ENCODE measurements at regions not wholly inside any gene's neighbourhood (a gene's known extent, or its start where the extent isn't known, plus 50 kb on each side); places are given as distances from the start of the nearest gene placed in this dataset.

GRCh38 chr21:41648591-41649031 is 118.2 kb downstream of the RIPK4 start:
- Mint-ChIP-seq H3K36me3 (no peaks in the 10 kb centered on the region), H3K27me3 (peaks cover 9% of the 10 kb centered on the region), H3K4me3 (no peak overlapping the region), H3K4me1 (no peaks in the 10 kb centered on the region), H3K9me3 (no peaks in the 10 kb centered on the region), H3K27ac (no peak overlapping the region)
- DNase-seq, result no peak

GRCh38 chr21:41647806-41648561 is 118.9 kb downstream of the RIPK4 start:
- Mint-ChIP-seq H3K36me3 (no peaks in the 10 kb centered on the region), H3K4me1 (no peaks in the 10 kb centered on the region)

GRCh38 chr21:41643246-41643966 is 123.4 kb downstream of the RIPK4 start:
- Mint-ChIP-seq H3K4me3 (no peak overlapping the region), H3K27ac (no peak overlapping the region), H3K4me1 (peaks cover 10% of the 10 kb centered on the region), H3K9me3 (no peaks in the 10 kb centered on the region), H3K36me3 (no peaks in the 10 kb centered on the region), H3K27me3 (peaks cover 45% of the 10 kb centered on the region)
- no peak for DNase-seq

More at GRCh38 chr21:41647806-41648561, 118.9 kb downstream of the RIPK4 start:
- peaks cover 16% of the 10 kb centered on the region for H3K27me3 Mint-ChIP-seq
- no peak for DNase-seq
- H3K4me3 Mint-ChIP-seq, result no peak overlapping the region
- no peak overlapping the region for H3K27ac Mint-ChIP-seq
- H3K9me3 Mint-ChIP-seq, result no peaks in the 10 kb centered on the region

- Mint-ChIP-seq H3K27me3 (peaks cover 40% of the 10 kb centered on the region), H3K36me3 (no peaks in the 10 kb centered on the region), H3K9me3 (no peaks in the 10 kb centered on the region), H3K27ac (no peak overlapping the region), H3K4me1 (peaks cover 10% of the 10 kb centered on the region), H3K4me3 (no peak overlapping the region)
- DNase-seq, result no peak
These were observed 124.8 kb downstream of the RIPK4 start for GRCh38 chr21:41641821-41642701.

- H3K4me3 Mint-ChIP-seq, result no peak overlapping the region
- no peaks in the 10 kb centered on the region for H3K36me3 Mint-ChIP-seq
- peaks cover 40% of the 10 kb centered on the region for H3K27me3 Mint-ChIP-seq
- no peak overlapping the region for H3K27ac Mint-ChIP-seq
- H3K9me3 Mint-ChIP-seq, result no peaks in the 10 kb centered on the region
- DNase-seq, result no peak
- H3K4me1 Mint-ChIP-seq, result peaks cover 10% of the 10 kb centered on the region
These were observed 125.4 kb downstream of the RIPK4 start for GRCh38 chr21:41641510-41641815.

GRCh38 chr21:41640748-41641509 is 125.9 kb downstream of the RIPK4 start:
- Mint-ChIP-seq H3K36me3 (no peaks in the 10 kb centered on the region), H3K4me1 (peaks cover 10% of the 10 kb centered on the region), H3K27me3 (peaks cover 40% of the 10 kb centered on the region), H3K9me3 (no peaks in the 10 kb centered on the region), H3K4me3 (no peak overlapping the region), H3K27ac (no peak overlapping the region)
- no peak for DNase-seq

GRCh38 chr21:41639766-41640165 is 127.1 kb downstream of the RIPK4 start:
- H3K36me3 Mint-ChIP-seq, result no peaks in the 10 kb centered on the region
- H3K4me3 Mint-ChIP-seq, result no peak overlapping the region
- H3K4me1 Mint-ChIP-seq, result peaks cover 10% of the 10 kb centered on the region
- peaks cover 40% of the 10 kb centered on the region for H3K27me3 Mint-ChIP-seq
- DNase-seq, result no peak
- H3K9me3 Mint-ChIP-seq, result no peaks in the 10 kb centered on the region
- no peak overlapping the region for H3K27ac Mint-ChIP-seq

GRCh38 chr21:41639336-41639735 is 127.5 kb downstream of the RIPK4 start:
- no peaks in the 10 kb centered on the region for H3K9me3 Mint-ChIP-seq
- peaks cover 38% of the 10 kb centered on the region for H3K27me3 Mint-ChIP-seq
- H3K36me3 Mint-ChIP-seq, result no peaks in the 10 kb centered on the region
- H3K4me1 Mint-ChIP-seq, result peaks cover 10% of the 10 kb centered on the region
- no peak overlapping the region for H3K4me3 Mint-ChIP-seq
- DNase-seq, result no peak
- H3K27ac Mint-ChIP-seq, result no peak overlapping the region

GRCh38 chr21:41638201-41638790 is 128.6 kb downstream of the RIPK4 start:
- peaks cover 33% of the 10 kb centered on the region for H3K27me3 Mint-ChIP-seq
- H3K36me3 Mint-ChIP-seq, result no peaks in the 10 kb centered on the region
- H3K9me3 Mint-ChIP-seq, result no peaks in the 10 kb centered on the region
- H3K4me1 Mint-ChIP-seq, result peaks cover 10% of the 10 kb centered on the region
- H3K4me3 Mint-ChIP-seq, result no peak overlapping the region
- DNase-seq, result no peak
- no peak overlapping the region for H3K27ac Mint-ChIP-seq

- DNase-seq, result no peak
- no peak overlapping the region for H3K27ac Mint-ChIP-seq
- H3K4me1 Mint-ChIP-seq, result peaks cover 3% of the 10 kb centered on the region
- peaks cover 19% of the 10 kb centered on the region for H3K27me3 Mint-ChIP-seq
- no peaks in the 10 kb centered on the region for H3K36me3 Mint-ChIP-seq
- H3K9me3 Mint-ChIP-seq, result no peaks in the 10 kb centered on the region
- no peak overlapping the region for H3K4me3 Mint-ChIP-seq
These were observed 129.0 kb upstream of the TMPRSS2 start for GRCh38 chr21:41636636-41637630.

- H3K36me3 Mint-ChIP-seq, result no peaks in the 10 kb centered on the region
- no peaks in the 10 kb centered on the region for H3K4me1 Mint-ChIP-seq
- H3K4me3 Mint-ChIP-seq, result no peak overlapping the region
- H3K9me3 Mint-ChIP-seq, result no peaks in the 10 kb centered on the region
- no peak overlapping the region for H3K27ac Mint-ChIP-seq
- H3K27me3 Mint-ChIP-seq, result peaks cover 9% of the 10 kb centered on the region
- no peak for DNase-seq
These were observed 127.9 kb upstream of the TMPRSS2 start for GRCh38 chr21:41635874-41636273.

- Mint-ChIP-seq H3K4me1 (no peaks in the 10 kb centered on the region), H3K4me3 (no peak overlapping the region), H3K9me3 (no peaks in the 10 kb centered on the region), H3K36me3 (no peaks in the 10 kb centered on the region), H3K27ac (no peak overlapping the region), H3K27me3 (peaks cover 5% of the 10 kb centered on the region)
- no peak for DNase-seq
These were observed 126.9 kb upstream of the TMPRSS2 start for GRCh38 chr21:41634858-41635257.

- Mint-ChIP-seq H3K9me3 (no peaks in the 10 kb centered on the region), H3K27me3 (no peaks in the 10 kb centered on the region), H3K4me3 (no peak overlapping the region), H3K4me1 (no peaks in the 10 kb centered on the region), H3K27ac (no peak overlapping the region), H3K36me3 (no peaks in the 10 kb centered on the region)
- DNase-seq, result no peak
These were observed 126.3 kb upstream of the TMPRSS2 start for GRCh38 chr21:41634211-41634694.
